ENCODE measurements at regions not wholly inside any gene's neighbourhood (a gene's known extent, or its start where the extent isn't known, plus 50 kb on each side); places are given as distances from the start of the nearest gene placed in this dataset.

DNA sequence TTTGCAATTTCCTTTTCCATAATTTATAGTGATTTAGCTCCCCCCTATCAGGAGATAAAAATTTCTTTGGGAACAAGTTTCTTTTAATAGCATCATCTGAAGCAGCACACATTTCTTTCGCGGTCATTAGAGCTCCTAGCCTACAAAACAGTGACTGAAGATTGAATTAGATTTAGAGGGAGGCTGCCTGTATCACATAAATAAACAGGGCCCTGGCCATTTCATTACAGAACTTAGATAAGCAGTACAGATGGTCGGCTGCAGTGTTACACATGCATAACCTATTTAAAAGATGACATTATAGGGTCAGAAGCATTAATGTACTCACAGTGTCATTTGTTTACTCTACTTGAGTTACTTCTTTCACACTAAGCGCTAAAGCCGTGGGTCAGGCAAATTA lies 81.4 kb upstream of the SLC25A26 start:
- Mint-ChIP-seq H3K9me3 (no peaks in the 10 kb centered on the region), H3K27me3 (no peaks in the 10 kb centered on the region), H3K4me3 (no peak overlapping the region), H3K27ac (no peak overlapping the region), H3K4me1 (ENCODE audit: unreplicated experiment) (peaks cover 14% of the 10 kb centered on the region), H3K36me3 (no peaks in the 10 kb centered on the region)
- TF ChIP-seq, protein P1, sequence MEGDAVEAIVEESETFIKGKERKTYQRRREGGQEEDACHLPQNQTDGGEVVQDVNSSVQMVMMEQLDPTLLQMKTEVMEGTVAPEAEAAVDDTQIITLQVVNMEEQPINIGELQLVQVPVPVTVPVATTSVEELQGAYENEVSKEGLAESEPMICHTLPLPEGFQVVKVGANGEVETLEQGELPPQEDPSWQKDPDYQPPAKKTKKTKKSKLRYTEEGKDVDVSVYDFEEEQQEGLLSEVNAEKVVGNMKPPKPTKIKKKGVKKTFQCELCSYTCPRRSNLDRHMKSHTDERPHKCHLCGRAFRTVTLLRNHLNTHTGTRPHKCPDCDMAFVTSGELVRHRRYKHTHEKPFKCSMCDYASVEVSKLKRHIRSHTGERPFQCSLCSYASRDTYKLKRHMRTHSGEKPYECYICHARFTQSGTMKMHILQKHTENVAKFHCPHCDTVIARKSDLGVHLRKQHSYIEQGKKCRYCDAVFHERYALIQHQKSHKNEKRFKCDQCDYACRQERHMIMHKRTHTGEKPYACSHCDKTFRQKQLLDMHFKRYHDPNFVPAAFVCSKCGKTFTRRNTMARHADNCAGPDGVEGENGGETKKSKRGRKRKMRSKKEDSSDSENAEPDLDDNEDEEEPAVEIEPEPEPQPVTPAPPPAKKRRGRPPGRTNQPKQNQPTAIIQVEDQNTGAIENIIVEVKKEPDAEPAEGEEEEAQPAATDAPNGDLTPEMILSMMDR (conservative IDR thresholded peaks at IDR 0.05) = no peak
- no peak for DNase-seq (ENCODE audit: extremely low spot score, unreplicated experiment)

DNA sequence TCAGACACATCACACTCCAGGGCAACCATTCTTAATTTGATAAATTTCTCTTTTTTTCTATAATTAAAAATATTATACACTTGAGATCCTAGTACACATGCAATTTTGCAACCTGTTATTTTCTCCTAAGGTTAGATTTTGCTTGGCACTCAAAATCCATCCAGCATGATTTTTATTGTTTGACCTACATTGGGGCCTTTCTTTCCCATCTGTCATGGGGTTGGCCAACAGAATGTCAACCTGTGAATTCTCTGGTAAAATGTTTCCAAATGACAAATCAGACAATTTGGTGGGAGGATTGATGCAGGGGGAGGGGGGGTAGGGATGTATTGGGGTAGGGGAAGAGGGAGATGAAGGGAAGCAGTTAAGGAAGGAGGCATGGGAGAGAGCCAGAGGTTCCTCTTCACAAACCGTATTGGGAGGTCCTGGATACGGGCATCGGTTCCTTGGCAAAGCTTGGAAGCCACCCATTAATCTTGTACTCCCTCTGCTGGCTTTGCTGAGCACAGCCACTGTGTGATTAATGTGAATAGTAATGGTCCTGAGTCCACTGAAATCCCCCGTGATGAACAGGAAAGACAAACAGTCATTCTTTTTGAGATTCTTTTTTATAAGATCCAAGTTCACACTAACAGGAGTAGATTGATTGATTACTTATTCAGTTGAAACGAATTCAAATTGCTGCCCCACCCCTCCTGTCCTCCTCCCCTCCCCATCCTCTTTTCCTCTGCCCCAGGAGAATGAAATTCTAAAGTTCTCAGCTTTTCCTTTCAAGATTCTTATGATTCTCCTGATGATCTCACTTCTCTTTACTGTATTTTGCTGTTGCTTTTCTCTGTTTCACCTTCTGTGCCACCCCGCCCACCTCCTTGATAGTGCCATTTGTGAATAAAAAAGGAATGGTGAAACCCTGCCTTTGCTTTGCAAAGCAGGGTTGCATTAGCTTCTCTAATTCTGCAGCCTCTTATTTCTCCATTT lies 82.2 kb upstream of the SLC25A26 start:
- H3K9me3 Mint-ChIP-seq = no peaks in the 10 kb centered on the region
- peak overlapping the region; percentile 3 for H3K4me3 Mint-ChIP-seq
- H3K4me1 Mint-ChIP-seq (ENCODE audit: unreplicated experiment) = peaks cover 19% of the 10 kb centered on the region
- no peaks in the 10 kb centered on the region for H3K36me3 Mint-ChIP-seq
- no peaks in the 10 kb centered on the region for H3K27me3 Mint-ChIP-seq
- H3K27ac Mint-ChIP-seq = peak overlapping the region; percentile 23
- TF ChIP-seq, protein P1 (conservative IDR thresholded peaks at IDR 0.05) = peak; percentile 85
- no peak for DNase-seq (ENCODE audit: extremely low spot score, unreplicated experiment)

DNA sequence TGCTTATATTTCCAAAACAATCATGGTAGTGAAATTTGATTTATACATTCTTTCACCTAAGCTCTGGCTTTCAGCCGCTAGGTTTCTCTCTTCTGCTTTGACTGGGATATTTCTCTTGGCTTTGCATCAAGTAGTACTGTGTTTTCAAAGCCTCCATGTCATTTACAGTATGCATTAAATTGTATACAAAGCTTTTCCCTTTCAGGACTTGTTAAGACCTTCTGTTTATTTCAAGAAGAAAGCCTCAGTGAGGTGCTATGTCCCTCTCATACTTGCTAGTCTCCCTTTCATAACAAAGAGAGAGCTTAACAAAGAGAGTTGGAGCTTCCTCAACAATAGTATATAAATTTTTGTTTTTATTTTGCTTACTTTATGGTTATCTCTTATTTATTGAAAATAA lies 84.2 kb upstream of the SLC25A26 start:
- no peak overlapping the region for H3K27ac Mint-ChIP-seq
- no peaks in the 10 kb centered on the region for H3K9me3 Mint-ChIP-seq
- no peak overlapping the region for H3K4me3 Mint-ChIP-seq
- H3K27me3 Mint-ChIP-seq = no peaks in the 10 kb centered on the region
- peaks cover 22% of the 10 kb centered on the region for H3K4me1 Mint-ChIP-seq (ENCODE audit: unreplicated experiment)
- H3K36me3 Mint-ChIP-seq = no peaks in the 10 kb centered on the region
- TF ChIP-seq, protein P1 (conservative IDR thresholded peaks at IDR 0.05) = no peak
- DNase-seq (ENCODE audit: extremely low spot score, unreplicated experiment) = no peak

DNA sequence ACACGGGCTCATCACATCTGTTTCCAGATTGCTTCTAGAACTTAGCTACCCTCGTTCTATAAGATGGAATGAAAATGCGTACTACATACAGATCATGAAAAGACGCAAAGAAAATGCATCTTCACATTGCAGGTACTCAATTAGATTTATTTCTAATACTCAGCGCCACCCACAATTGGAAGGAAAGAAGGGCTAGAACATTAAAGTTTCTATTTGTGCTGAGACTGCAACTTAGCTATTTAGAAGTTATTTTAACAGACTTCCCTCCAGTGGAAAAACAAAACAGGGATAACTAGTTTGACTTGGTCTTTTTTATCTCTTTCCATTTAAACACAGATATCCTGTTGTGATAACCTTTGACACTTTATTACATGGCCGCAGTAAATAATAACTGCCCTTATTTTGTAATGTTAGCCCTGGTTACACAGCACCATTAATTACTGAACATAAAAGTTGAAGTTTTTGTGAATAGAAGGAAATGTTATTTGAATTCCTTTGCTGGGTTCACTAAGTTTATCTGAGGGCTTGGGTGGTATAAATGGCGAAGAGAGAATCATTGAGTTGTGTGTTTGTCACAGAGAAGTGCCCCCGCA lies 86.9 kb upstream of the SLC25A26 start:
- no peaks in the 10 kb centered on the region for H3K27me3 Mint-ChIP-seq
- TF ChIP-seq, protein P1 (conservative IDR thresholded peaks at IDR 0.05) = no peak
- H3K36me3 Mint-ChIP-seq = no peaks in the 10 kb centered on the region
- H3K4me3 Mint-ChIP-seq = no peak overlapping the region
- DNase-seq (ENCODE audit: extremely low spot score, unreplicated experiment) = no peak
- no peak overlapping the region for H3K27ac Mint-ChIP-seq
- no peaks in the 10 kb centered on the region for H3K9me3 Mint-ChIP-seq
- peaks cover 15% of the 10 kb centered on the region for H3K4me1 Mint-ChIP-seq (ENCODE audit: unreplicated experiment)

DNA sequence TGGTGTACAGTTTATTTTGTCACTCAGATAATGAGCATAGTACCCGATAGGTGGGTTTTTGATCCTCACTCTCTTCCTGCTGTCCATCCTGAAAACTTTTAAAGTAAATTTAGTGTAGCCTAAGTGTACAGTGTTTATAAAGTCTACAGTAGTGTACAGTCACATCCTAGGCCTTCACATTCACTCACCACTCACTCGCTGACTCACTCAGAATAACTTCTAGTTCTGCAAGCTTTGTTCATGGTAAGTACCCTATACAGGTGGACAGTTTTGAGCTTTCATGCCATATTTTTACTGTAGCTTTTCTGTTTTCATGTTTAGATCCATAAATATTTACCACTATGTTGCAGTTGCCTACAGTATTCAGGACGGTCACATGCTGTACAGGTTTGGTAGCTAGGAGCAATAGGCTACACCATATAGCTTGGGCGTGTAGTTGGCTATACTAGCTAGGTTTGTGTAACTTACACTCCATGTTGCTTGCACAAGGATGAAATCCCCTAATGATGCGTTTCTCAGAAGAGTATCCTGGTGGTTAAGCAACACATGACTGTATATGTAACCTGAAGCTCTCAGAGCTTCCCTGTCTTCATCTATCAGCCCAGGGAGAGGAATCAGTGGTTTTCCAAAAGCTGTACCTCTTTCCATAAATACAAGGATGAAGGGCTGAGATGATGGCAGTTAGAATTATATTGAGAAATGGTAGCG lies 87.6 kb upstream of the SLC25A26 start:
- H3K27ac Mint-ChIP-seq = no peak overlapping the region
- H3K4me3 Mint-ChIP-seq = no peak overlapping the region
- TF ChIP-seq, protein P1 (conservative IDR thresholded peaks at IDR 0.05) = no peak
- H3K9me3 Mint-ChIP-seq = no peaks in the 10 kb centered on the region
- no peaks in the 10 kb centered on the region for H3K36me3 Mint-ChIP-seq
- no peak for DNase-seq (ENCODE audit: extremely low spot score, unreplicated experiment)
- peaks cover 11% of the 10 kb centered on the region for H3K4me1 Mint-ChIP-seq (ENCODE audit: unreplicated experiment)
- H3K27me3 Mint-ChIP-seq = no peaks in the 10 kb centered on the region
